ENCODE measurements at regions not wholly inside any gene's neighbourhood (a gene's known extent, or its start where the extent isn't known, plus 50 kb on each side); places are given as distances from the start of the nearest gene placed in this dataset.

GRCh38 chr2:139369423-139370409 lies 589.5 kb upstream of the NXPH2 start:
- TF ChIP-seq CTCF (IDR thresholded peaks at IDR 0.05) (no peak), ZFX (IDR thresholded peaks at IDR 0.05; ENCODE audit: borderline replicate concordance) (no peak)

Data from 22Rv1 (cell line).